HTR-8/SVneo (cell line): ENCODE measurements at regions not wholly inside any gene's neighbourhood (a gene's known extent, or its start where the extent isn't known, plus 50 kb on each side); places are given as distances from the start of the nearest gene placed in this dataset.

Experiments
- DNase-seq: peaks from one replicate; pipeline ENCODE4 v3.0.0; 2011; ENCODE audit warnings: low spot score, mixed read lengths; ENCODE audit not compliant: insufficient read length
- FAIRE-seq: peaks from 2 replicates; lab custom pipeline; 2011; peaks lifted over from hg19 to GRCh38; lab: Jason Lieb, UNC

DNA sequence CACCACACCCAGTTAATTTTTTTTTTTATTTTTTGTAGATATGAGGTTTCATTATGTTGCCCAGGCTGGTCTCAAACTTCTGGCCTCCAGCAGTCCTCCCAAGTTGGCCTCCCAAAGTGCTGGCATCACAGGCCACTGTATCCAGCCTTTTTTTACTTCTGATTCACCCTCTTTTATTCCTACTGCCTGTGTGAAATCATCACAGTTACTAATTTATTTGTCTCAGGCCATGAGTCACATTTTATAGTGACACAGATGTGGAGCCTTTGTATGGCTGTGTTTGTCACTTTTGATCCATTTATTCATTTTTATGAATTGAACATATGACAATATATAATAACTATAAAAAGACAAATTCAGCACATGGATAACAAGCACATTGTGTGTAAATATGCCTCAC lies 67.1 kb upstream of the SNX2 start:
- FAIRE-seq (no peak), DNase-seq (no peak)

DNA sequence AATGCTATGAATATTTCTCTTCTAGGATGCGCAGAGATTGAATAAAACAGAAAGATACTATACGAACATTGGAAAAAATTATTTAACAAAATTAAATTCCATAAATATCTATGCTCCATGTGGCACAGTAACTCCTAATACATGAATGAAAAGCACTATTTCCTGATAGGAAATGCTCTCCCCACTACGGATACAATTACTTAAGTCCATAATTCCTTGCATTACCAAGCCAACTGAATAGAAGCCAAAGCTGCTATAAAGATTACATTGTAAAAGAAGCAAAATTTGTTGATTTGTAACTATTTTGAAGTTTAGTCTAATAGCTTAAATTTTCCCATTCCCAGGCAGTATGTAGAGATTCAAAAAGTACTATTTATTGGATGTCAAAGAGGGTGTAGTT lies 61.8 kb upstream of the SNX2 start:
- FAIRE-seq (no peak), DNase-seq (no peak)

- no peak for FAIRE-seq
- no peak for DNase-seq
Observed at GRCh38 chr5:122715095-122715494, 59.8 kb upstream of the SNX2 start.

DNA sequence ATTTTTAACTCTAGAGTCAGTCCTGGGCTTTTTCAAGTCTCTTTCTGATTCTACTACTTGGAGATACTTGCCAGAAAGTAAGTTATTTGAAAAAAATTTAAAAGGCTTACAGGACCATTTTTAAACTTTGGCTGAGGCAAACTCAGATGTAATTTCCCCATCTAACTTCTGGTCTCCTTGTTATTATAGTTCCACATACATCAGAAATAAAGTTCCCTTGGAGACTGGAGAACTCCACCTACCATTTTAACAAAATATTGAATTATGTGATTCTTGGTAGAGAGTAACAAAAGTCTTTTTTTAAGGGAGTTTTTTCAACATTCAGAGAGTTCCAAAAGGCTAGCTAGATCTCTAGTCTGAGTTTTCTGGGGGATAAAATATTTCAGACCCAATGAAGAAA lies 56.3 kb upstream of the SNX2 start:
- no peak for FAIRE-seq
- DNase-seq: no peak

DNA sequence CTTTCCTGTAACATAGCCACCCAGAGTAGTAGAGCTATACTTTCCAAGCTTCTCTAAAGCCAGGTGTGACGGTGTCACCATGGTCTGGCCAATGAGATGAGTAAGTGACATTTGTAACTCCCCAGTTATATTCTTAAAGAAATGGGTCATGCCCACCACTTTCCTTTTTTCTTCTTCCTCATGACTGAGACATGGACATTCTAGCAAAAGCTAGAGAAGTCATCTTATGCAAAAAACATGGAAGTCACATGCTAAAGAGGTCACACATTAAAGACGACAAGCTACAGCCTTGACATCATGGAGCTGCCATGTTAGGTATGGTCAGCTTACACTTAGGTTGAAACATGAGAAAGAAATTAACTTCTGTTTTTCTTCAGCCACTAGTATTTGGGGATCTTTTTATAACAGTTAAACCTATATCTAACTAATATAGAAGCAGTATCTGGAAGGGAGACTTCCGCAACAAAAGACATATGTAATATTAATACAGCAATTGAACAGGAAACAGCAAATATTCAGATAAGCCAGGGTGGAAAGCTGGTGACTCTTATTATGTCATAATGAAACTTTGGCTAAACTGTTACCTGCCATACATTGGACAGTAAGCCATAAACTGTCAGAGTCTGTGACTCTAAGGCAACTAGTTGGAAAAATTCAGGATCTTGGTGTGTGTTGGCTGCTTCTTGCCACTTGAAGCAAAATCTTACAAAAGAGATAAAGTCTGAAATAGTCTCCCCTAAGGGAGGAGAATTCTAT lies 54.7 kb upstream of the SNX2 start:
- FAIRE-seq (no peak), DNase-seq (no peak)

GRCh38 chr5:122721127-122721526 lies 53.8 kb upstream of the SNX2 start:
- DNase-seq (no peak), FAIRE-seq (no peak)

DNA sequence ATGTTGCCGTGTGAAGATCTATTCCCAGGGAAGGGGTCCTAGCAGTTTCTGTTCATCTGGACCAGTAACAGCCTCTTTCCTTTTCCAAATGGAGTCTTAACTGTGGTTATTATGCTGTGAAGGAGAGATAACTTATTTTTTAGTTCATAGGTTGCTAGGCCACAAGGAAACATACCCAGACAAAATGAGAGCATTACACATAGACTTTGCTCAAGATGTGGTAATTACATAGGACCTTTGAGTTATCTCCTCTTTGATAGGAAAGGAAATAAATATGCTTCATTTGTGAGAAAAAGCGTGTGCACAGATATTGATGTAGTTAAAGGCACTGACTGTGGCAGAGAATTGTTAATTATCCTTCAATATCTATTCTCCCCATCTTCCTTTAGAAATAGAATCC lies 52.5 kb upstream of the SNX2 start:
- FAIRE-seq (no peak), DNase-seq (no peak)

- FAIRE-seq (no peak), DNase-seq (no peak)
Observed at GRCh38 chr5:122723606-122724352, 51.1 kb upstream of the SNX2 start.
